ENCODE measurements at regions not wholly inside any gene's neighbourhood (a gene's known extent, or its start where the extent isn't known, plus 50 kb on each side); places are given as distances from the start of the nearest gene placed in this dataset.

GRCh38 chr15:97761110-97761509 is 199.4 kb upstream of the ARRDC4 start:
- TF ChIP-seq TAF1 (IDR thresholded peaks at IDR 0.05; ENCODE audit: borderline replicate concordance, insufficient read depth, low read length), result no peak
- no peak for TF ChIP-seq POLR2AphosphoS5 (IDR thresholded peaks at IDR 0.05; ENCODE audit: low read depth, low read length)
- TF ChIP-seq REST (IDR thresholded peaks at IDR 0.05; ENCODE audit: insufficient read depth in 1 of 2, low read depth in 2 of 2, low read length in 2 of 2), result no peak
- no peak for TF ChIP-seq SIN3A (IDR thresholded peaks at IDR 0.05; ENCODE audit: borderline replicate concordance, insufficient read depth, low read length)
- no peak for TF ChIP-seq FOXP2 (optimal IDR thresholded peaks at IDR 0.05; ENCODE audit: borderline replicate concordance, extremely low read depth, extremely low read length, insufficient read depth)

Measured in PFSK-1 (cell line).